Uterus (tissue), 3 donors: ENCODE measurements at regions not wholly inside any gene's neighbourhood (a gene's known extent, or its start where the extent isn't known, plus 50 kb on each side); places are given as distances from the start of the nearest gene placed in this dataset.

Experiments
- DNase-seq, 2 donors: peaks; one replicate each; pipeline ENCODE4 v3.0.0-alpha.2; 2019 to 2020
- H3K27ac ChIP-seq, 2 donors: fragments of 200-600 bp; sonication (generic); 1 replicate in 1 of 2; 2 replicates in 1 of 2; pipeline ENCODE4 v1.5.1; 2016 to 2018
- H3K27me3 ChIP-seq, 2 donors: fragments of 200-600 bp; sonication (generic); one replicate each; pipeline ENCODE4 v1.5.1; 2018 to 2019; ENCODE audit warnings: control low read depth in 1 of 2
- H3K36me3 ChIP-seq, 2 donors: fragments of 200-600 bp; sonication (generic); one replicate each; pipeline ENCODE4 v1.5.1; 2019; ENCODE audit warnings: control low read depth in 1 of 2
- H3K4me1 ChIP-seq, 2 donors: fragments of 200-600 bp; sonication (generic); one replicate each; pipeline ENCODE4 v1.5.1; 2018 to 2019; ENCODE audit warnings: control low read depth in 1 of 2
- H3K4me3 ChIP-seq, 2 donors: fragments of 200-600 bp; sonication (generic); 1 replicate in 1 of 2; 2 replicates in 1 of 2; pipeline ENCODE4 v1.5.1; 2018 to 2019; ENCODE audit warnings: mild to moderate bottlenecking in 1 of 2
- H3K9me3 ChIP-seq, 2 donors: fragments of 200-600 bp; sonication (generic); one replicate each; pipeline ENCODE4 v1.5.1; 2019; ENCODE audit warnings: control low read depth in 1 of 2
- CTCF ChIP-seq, 4 experiments: fragments of 200-600 bp in 2 of 4; fragments of 450-650 bp in 2 of 4; sonication (generic) in 2 of 4; IDR thresholded peaks; one replicate each; pipeline ENCODE4 v1.5.1; 2016 to 2019; ENCODE audit warnings: antibody characterized with exemption in 4 of 4, mild to moderate bottlenecking in 2 of 4, moderate library complexity in 1 of 4
- POLR2A ChIP-seq, 2 donors: fragments of 450-650 bp; IDR thresholded peaks; one replicate each; pipeline ENCODE4 v1.6.1; 2016; ENCODE audit warnings: antibody characterized with exemption in 2 of 2, mild to moderate bottlenecking in 1 of 2, moderate library complexity in 1 of 2
- intact Hi-C: fragments of 100-400 bp; cut with DNase I; formaldehyde crosslinking; loops from one replicate; pipeline ENCODE4 v1.15.1; 2023; ENCODE audit warnings: low total_unique reads
- donor health status: DM: yes; HTN: yes; CAD: no.

GRCh38 chr9:27701016-27701415, 127.7 kb upstream of the C9orf72 start:
- Histone ChIP-seq H3K4me3 (no peak overlapping the region), H3K36me3 (no peaks in the 10 kb centered on the region)
- no peak for DNase-seq

GRCh38 chr9:27701587-27701986, 128.3 kb upstream of the C9orf72 start:
- Histone ChIP-seq H3K27ac (no peak overlapping the region), H3K27me3 (no peaks in the 10 kb centered on the region), H3K4me3 (no peak overlapping the region), H3K36me3 (no peaks in the 10 kb centered on the region), H3K9me3 (no peaks in the 10 kb centered on the region), H3K4me1 (no peaks in the 10 kb centered on the region)
- intact Hi-C loops: no loop called here
- TF ChIP-seq CTCF (IDR thresholded peaks at IDR 0.05): no peak
- TF ChIP-seq POLR2A (IDR thresholded peaks at IDR 0.05): no peak
- DNase-seq: no peak

More at GRCh38 chr9:27701016-27701415, 127.7 kb upstream of the C9orf72 start:
- TF ChIP-seq POLR2A (IDR thresholded peaks at IDR 0.05) (no peak), CTCF (IDR thresholded peaks at IDR 0.05) (no peak)
- intact Hi-C loops: no loop called here
- no peaks in the 10 kb centered on the region for H3K27me3 ChIP-seq
- H3K4me1 ChIP-seq: no peaks in the 10 kb centered on the region
- no peak overlapping the region for H3K27ac ChIP-seq
- H3K9me3 ChIP-seq: no peaks in the 10 kb centered on the region

GRCh38 chr9:27703216-27703980, 130.1 kb upstream of the C9orf72 start:
- Histone ChIP-seq H3K27me3 (no peaks in the 10 kb centered on the region), H3K4me3 (no peak overlapping the region), H3K27ac (no peak overlapping the region), H3K4me1 (no peaks in the 10 kb centered on the region), H3K36me3 (no peaks in the 10 kb centered on the region), H3K9me3 (no peaks in the 10 kb centered on the region)
- DNase-seq: no peak
- intact Hi-C loops: no loop called here
- TF ChIP-seq POLR2A (IDR thresholded peaks at IDR 0.05) (no peak), CTCF (IDR thresholded peaks at IDR 0.05) (no peak)

- H3K4me1 ChIP-seq: no peaks in the 10 kb centered on the region
- no peak overlapping the region for H3K27ac ChIP-seq
- H3K27me3 ChIP-seq: no peaks in the 10 kb centered on the region
- H3K9me3 ChIP-seq: no peaks in the 10 kb centered on the region
- TF ChIP-seq POLR2A (IDR thresholded peaks at IDR 0.05): no peak
- no peak for TF ChIP-seq CTCF (IDR thresholded peaks at IDR 0.05)
- intact Hi-C loops: no loop called here
- no peaks in the 10 kb centered on the region for H3K36me3 ChIP-seq
- no peak for DNase-seq
- no peak overlapping the region for H3K4me3 ChIP-seq
Measured at GRCh38 chr9:27711241-27711640, 138.0 kb upstream of the C9orf72 start.

GRCh38 chr9:27712806-27713205, 139.5 kb upstream of the C9orf72 start:
- Histone ChIP-seq H3K36me3 (no peaks in the 10 kb centered on the region), H3K4me3 (no peak overlapping the region), H3K27ac (no peak overlapping the region), H3K9me3 (no peaks in the 10 kb centered on the region), H3K27me3 (no peaks in the 10 kb centered on the region), H3K4me1 (no peaks in the 10 kb centered on the region)
- TF ChIP-seq POLR2A (IDR thresholded peaks at IDR 0.05) (no peak), CTCF (IDR thresholded peaks at IDR 0.05) (no peak)
- DNase-seq: no peak
- intact Hi-C loops: no loop called here
